Brain pericyte (primary cell): ENCODE measurements at regions not wholly inside any gene's neighbourhood (a gene's known extent, or its start where the extent isn't known, plus 50 kb on each side); places are given as distances from the start of the nearest gene placed in this dataset.

Experiments
- DNase-seq: peaks from one replicate; pipeline ENCODE4 v3.0.0-alpha.2; 2012; ENCODE audit warnings: low read depth, low spot score

DNA sequence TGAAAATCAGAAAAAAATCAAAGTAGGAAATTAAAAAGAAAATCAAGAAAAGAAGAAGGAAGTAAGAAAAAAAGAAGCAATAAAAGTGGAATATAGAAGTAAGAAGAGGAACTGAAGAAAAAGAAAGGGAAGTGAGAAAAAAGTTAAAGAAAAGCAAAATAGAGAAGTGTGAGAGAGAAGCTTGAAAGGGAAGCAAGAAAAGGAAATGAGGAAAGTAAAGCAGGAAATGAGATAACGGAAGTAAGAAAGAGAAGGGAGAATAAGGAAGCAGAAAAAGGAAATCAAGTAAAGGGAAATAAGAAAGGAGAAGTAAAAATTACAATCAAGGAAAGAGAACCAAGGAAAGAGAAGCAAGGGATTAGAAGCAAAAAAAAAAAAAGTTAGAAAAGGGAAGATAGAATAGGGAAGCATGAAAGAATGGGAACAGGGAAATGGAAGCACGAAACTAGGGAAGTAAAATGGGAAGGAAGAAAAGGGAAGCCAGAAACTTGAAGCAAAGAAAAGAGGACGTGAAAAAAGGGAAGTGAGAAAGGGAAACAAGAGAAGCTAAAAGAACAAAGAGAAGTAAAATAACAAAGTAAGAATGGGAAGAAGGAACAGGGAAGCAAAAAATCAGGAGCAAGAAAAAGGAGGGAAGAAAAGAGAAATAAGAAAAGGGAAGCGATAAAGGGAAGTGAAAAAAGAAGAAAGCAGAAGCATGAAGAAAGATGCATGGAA lies 243.3 kb upstream of the NCKAP5 start:
- no peak for DNase-seq

DNA sequence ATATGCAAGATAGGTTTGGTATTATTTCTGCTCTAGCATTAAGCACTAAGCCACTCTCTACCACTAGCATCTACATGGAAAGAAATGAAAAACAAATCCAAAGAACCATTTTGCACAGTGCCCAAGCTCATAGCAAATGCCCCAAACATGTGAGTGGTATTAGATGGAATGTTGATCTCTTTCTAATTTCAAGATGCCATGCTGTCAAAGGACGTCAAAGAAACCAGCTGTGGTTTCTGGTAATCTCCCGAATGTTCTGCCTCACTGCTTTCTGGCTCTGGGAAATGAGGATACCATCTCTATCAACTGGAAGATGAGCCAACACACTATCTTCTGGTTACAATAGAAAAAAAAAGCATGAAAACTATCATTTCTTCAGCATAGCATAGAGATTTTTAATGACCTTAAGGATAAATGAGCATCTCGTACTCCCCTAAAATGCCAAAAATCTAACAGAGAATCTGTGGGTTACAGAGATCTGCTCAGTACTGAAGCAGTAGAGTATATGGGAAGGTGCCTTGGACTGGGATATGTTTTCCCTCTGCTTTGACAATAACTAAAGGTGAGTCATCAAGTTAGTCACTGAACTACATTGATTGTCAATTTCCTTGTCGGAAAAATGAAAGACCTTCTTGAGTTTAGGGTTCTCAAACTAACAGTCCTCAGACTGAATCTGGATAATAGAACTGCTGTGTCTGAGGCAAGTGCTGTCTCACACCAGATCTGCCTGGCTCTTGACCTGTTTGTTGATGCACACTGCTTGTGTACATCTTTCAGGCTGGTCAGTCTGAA lies 244.8 kb upstream of the NCKAP5 start:
- no peak for DNase-seq

DNA sequence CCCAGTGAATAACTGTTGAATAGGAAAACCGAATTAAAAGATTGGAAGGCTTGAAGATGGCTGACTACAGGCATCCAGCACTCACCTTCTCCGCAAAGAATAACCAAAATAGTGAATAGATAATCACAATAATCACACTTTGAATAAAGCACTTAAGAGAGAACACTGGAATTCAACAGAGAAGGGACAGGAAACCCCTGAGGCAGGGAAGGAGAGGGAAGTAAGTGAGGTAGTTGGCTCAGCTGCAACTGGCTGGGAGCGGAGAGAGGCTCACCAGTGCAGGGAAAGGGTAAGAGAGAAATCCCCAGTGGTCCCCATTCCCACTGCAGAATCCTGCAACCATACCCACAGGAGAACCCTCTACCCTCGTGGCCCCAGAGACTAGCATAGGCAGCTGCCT lies 246.6 kb upstream of the NCKAP5 start:
- no peak for DNase-seq

DNA sequence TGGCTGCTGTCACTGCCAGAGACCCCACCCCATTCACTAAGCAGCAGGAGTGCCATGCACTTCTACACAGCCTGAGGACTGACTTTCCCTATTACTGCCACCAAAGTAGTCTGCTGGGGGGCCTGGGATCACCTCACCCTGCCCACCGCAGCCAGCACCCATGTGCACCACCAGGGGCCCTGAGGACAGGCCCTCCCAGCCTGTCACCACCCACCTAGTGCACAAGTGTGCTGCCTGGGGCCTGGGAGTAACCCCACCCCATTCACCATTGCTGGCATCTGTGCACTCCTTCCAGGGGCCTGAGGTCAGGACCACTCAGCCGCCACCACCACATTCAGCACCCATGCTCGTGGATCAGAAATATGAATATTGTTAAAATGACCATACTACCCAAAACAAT lies 247.8 kb upstream of the NCKAP5 start:
- DNase-seq: no peak

DNA sequence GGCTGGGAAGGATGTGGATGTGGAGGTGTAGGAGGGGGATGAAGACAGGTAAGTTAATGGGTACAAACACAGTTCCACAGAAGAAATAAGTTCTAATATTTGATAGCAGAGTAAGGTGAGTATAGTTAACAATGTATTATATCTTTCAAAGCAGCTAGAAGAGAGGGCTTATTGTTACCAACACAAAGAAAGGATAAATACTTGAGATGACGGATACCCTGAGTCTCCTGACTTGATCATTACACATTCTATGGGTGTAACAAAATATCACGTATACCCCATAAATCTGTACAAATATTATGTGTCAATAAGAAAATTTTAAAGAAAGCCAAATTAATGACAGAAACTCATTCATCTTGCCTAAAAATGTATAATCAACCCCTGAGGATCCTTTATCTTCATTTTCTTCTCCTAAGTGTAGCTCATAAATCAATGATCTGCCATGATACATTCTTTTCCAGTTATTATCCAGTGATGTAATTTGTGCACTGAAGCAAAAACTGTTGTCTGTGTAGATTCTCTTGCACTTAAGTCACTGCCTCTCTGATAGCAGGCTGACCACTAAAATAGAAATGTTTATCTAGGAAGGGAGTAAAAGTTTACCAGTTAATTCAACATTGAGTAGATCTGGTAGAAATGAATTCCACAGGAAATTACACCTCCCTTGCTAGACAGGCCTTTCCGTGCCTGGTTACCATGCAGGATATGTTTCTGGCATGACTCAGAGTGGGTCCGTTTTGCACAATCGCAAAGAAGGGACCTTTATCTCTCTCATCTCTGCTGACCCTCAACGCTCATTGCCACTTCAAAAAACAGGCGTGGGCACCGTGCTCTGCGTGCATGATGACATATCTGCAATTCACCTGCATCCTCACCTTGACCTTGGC lies 249.7 kb upstream of the NCKAP5 start:
- peak; percentile 33 for DNase-seq

DNA sequence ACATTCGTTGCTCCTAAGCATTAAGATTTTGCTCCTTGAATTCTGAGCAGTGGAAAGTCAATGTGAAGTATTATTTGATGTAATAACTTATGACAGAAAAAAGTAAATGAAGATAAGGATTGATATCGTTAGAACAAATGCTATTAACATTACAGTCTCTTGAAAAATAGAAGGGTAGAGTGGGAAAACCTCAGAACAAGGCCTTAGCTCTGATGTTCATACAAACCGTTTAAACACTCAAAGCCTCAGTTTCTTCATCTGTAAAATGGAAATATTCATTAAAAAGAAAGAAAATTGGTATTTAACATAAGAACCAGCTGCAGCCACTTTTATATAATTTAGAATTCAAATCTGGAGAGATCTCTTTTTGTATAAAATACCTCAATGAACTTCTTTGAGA lies 250.4 kb upstream of the NCKAP5 start:
- no peak for DNase-seq

DNA sequence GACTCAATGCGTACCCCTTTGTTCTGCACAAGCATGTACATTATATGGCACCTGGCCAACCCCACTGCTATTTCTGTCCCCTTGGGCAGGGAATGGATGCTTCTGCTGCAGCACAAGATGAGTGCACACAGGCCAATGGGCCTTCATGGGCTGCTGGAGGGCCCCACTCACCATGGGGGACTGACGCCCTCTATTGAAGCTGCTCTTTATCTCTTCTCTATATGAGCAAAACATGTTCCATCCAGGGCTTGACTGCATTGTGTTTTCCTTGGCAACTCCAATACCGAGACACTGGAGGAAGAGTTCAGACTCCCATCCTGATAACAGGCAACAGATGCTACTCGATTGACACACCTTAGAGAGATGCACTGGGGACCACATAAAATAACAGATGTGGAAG lies 251.6 kb upstream of the NCKAP5 start:
- no peak for DNase-seq

DNA sequence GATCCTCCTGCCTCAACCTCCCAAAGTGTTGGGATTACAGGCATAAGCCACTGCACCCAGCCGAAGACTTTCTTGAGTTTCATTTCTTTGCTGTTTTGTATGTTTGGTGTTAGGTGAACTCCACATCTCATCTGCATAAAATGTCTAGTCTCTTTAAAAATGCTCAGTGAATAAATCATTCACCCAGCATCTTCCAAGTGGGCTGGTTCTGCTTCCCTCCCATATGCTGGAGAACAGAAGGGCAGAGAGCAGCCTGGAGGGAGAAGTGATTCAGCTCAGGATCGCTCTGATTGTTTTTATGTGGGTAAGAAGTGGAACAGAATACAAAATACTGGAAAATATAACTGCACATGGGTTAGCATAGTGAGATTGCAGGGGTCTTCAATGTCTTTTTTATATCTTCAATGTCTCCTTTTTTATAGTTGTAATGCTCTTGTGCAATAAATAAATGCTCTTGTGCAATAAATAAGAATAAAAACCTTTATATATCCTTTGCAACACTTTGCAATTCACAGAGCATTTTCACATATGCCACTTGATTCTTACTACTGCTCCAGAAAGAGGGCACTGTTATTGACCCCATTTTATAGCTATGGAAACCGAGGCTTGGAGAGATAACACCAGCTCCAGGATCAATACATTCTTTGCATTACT lies 253.0 kb upstream of the NCKAP5 start:
- DNase-seq: no peak

DNA sequence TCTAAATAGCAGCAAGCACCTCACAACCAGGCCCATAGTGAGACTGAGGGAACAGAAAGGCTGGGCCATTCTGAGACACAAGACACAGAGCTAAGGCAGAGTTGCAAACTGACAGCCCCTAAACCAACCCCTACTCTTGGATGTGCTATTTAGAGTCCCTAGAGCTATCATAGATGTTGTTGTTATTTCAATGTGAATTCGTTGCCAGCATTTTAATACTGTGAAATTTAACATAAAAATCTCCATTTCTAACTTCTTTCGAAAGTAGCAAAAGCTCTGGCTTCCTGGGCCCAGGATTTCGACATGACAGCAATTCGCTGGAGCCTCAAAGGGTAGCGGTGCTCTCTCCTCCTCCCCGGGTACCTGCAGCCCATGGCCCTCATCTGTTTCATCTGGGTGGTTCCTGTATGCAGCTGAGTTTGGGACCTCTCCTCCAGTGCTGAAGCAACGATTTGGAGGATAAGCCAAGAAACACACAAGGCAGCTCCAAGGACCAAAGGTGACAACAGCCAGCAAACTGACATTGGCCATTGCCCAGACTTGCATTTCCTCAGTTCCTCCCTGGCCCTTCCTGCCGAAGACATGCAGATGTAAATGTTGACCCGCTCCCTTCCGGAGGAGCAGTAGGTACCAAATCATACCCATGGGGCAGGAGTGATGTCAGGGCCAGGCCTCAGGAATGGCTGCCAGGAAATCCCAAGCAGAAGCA lies 254.4 kb upstream of the NCKAP5 start:
- no peak for DNase-seq

DNA sequence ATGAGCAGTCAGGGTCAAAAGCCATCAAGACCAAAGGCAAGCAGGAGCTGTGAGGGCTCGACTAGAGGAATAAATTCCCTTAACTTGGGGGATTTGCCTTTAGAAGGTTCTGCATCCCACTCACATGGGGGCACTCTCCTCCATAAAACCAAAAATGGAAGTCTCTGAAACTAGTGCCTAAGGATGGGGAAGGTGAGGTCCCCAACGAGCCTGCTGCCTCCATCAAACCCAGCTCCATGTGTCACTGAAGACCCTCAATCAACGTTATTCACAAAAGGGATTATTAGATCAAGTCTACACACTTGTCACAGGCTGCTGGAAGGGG lies 254.9 kb upstream of the NCKAP5 start:
- no peak for DNase-seq

DNA sequence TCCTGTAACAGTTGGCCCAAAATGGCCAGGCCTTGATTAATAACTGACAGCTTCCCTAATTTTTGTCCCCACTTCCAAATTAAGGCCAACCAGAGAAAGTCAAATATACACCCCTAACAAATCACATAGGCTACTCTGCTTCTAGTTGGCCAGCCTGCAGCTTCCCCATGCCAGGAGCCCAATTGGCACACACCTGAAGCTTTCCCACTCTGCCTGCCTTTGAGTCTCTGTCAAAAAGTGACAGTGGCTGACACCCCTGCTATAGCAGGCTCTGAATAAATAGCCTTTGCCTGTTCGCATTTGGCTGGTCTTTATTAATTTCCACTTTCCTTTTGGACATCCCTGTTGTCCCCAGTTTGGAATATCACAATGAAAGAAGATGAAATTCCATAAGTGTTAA lies 256.6 kb upstream of the NCKAP5 start:
- DNase-seq: no peak

DNA sequence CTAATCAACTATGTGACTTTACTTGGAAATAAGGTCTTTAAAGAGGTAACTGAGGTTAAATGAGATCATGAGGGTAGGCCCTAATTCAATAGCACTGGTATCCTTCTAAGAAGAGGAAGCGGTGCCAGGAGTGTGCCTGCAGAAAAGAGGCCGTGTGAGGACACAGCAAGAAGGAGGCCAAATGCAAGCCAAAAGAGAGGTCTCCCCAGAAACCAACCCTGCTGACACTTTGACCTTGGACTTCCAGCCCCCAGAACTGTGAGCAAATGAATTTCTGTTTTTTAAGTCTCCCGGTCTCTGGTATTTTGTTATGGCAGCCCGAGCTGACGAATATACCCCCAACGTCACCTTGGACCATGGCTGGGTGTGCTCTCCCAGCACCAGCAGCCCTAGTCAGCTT lies 257.5 kb upstream of the NCKAP5 start:
- DNase-seq: no peak

DNA sequence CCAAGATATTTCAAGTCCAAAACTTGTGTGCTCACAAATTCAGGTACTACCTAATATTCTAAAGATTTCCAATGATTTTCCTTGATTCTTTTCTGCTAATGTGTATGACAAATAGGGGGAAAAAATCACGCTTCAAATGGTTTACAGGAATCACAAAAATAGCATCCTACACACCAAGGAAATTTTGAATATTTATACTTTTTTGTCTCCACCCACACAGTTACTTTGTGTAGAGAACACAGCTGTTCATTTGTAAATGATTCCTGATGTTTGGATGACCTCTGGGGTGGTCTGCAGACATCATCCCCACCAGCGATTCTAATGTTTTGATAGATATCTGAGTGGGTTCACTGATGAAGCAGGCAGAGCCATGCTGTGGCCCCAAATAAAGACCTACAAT lies 260.6 kb upstream of the NCKAP5 start:
- no peak for DNase-seq

DNA sequence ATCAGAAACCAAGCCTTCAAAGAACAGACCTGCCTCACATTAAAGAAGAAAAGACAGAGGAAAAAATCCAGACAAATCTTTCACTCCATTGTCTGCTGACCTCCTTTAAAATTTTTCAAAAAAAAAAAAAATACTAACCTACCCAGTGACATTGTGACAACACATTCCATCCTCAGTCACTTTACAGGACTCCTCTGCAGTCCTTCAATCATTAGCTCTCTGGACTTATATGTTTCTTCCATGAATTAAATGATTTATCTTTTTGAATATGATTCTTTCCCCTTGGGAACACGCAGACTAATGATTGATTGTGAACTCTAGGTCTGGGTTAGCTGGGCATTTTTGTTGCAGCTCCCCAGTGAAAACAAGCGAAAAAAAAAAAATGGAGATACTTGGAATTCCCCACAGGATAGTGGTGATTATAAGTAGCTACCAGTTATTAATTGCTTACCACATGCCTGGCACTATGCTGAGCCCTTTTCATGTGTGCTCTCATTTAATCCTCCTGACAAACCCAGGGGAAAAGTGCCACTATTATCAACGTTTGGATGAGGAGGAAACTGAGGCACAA lies 261.3 kb upstream of the NCKAP5 start:
- DNase-seq: no peak

DNA sequence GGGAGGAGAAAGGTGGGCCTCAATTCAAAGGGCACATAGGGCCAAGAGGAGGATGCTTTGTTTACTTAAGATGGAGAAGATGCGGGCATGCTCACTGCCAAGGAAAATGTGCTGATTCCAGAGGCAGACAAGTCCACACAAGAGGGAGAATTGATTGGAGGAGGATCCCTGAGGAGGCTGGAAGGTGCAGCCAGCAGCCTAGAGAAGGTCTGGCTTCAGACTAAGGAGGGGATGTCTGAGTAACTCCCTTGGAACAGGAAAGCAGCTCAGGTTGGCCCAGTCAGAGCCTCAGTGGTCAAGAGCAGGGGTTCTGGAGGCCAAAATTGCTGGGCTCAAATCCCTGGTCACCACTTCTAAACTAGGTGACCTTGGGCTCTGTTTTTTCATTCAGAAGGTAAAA lies 265.5 kb upstream of the NCKAP5 start:
- no peak for DNase-seq

DNA sequence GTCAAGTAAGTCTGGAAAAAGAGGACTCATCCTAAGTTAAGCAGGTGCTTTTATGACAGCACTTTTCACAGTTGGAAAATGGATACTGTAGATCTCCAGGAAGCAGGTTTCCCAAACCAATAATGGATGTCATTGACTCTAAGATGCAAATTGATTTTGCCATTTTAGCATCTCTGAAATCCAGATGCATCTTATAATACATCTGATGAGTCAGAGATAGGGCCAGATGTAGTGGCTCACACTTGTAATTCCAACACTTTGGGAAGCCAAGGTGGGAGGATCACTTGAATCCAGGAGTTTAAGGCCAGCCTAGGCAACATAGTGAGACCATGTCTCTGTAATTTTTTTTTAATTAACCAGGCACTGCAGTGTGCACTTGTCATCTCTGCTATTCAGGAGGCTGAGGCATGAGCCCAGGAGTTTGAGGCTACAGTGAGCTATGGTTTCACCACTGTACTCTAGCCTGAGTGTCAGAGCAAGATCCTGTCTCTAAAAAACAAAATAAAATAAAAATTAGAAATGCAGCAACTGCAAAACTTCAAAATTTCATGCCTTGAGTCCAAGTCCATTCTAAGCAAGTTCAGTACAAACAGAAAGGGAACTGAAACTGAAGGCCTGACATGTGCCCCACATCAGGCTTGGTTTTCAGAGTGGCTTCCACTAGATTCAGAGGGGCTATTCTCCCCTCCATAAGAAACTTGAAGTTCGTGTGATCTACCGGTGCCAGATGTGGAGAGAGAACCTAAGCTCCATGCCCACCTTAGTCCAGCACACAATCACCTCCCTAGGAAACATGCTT lies 267.8 kb upstream of the NCKAP5 start:
- no peak for DNase-seq

DNA sequence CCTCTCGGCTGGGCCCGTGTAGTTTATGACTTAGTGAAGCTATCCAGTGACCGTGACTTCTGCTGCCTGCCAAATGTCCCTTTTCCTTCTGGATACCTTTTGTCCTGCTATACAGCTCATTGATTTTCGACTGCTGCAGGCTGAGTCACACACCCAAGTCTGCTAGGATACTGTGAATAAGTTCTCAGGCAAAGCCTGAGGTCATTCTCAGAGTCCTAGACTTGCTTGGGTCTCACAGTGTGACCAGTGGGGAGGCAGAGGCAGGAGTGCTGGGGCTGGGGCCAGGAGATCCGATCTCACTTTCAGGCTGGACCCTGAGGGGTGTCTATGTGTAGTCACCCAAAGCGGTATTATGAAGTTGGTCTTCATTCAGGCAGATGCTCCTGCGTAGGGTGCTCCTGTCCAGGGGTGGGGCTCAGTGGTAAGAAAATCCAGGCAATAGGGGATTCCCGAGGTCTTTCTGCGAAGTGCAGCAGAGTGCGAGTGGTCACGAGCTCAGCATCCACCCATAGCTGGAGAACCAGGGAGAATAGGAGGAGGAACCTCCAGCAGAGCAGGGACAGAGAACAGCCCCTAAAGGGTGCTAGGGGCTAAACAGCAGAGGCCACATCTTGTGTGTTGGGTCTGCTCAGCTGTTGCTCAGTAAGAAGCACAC lies 268.6 kb upstream of the NCKAP5 start:
- DNase-seq: no peak

DNA sequence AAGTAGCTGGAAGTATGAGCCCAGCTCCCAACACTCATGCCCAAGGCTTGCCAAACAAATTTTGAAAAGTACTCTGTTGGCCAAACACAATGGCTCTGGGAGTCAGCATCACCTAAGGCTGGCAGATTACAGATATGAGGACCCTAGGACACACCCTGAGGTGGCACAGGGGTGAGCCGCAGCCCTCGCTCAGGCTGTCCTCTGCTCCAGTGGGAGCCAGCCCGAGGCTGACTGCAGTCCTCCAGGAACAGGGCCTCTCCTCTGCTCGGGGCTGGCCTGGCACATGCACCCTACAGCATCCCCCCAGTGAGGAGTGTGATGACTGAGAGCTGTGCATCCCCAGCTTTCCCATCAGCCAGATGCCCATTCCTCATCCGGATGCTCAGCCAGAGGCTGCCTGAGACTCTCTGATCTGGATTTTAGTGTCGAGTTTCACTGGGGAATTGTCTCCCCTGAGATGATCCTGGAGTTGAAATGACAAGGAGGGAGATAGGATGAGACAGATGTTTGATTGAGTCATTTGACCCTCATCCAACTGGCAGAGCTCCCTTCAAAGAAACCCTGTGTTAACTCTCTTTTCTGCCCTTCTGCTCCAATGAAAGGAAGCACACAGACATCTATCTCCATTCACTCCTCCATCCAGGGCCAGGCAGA lies 269.3 kb upstream of the NCKAP5 start:
- DNase-seq: no peak
